ENCODE measurements at regions not wholly inside any gene's neighbourhood (a gene's known extent, or its start where the extent isn't known, plus 50 kb on each side); places are given as distances from the start of the nearest gene placed in this dataset.

GRCh38 chr20:60637801-60638200 lies 614.3 kb upstream of the CDH4 start:
- DNase-seq (ENCODE audit: low read depth), result no peak

GRCh38 chr20:60638430-60639098 lies 613.5 kb upstream of the CDH4 start:
- DNase-seq (ENCODE audit: low read depth), result no peak

DNA sequence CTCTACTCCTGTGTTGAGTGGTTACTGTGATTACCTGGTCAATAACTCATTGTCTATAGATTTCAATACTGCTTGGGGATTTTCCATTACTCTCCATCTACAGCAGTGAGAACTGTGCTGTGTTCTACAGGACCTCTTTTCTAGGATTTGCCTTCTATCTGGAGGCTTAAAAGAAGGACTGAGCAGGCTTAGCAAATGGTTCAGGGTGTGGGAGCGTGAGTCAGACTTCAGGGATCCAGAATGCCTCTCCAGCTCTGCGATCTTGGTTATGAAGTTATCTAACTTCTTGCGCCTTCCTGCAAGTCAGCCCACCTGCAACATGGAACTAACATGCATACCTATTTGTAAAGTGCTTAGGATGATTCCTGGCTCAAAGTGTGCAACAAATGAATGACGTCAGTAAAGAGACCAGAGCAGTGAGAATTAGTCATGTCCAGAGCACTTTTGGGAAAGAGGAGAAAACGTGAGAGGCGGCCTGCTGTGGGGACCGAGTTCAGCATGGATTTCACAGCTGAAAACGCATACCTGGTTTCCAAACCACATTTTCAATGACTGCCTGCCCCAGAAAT lies 610.1 kb upstream of the CDH4 start:
- no peak for DNase-seq (ENCODE audit: low read depth)

- DNase-seq (ENCODE audit: low read depth), result no peak
These were observed 609.5 kb upstream of the CDH4 start for GRCh38 chr20:60642541-60642940.

DNA sequence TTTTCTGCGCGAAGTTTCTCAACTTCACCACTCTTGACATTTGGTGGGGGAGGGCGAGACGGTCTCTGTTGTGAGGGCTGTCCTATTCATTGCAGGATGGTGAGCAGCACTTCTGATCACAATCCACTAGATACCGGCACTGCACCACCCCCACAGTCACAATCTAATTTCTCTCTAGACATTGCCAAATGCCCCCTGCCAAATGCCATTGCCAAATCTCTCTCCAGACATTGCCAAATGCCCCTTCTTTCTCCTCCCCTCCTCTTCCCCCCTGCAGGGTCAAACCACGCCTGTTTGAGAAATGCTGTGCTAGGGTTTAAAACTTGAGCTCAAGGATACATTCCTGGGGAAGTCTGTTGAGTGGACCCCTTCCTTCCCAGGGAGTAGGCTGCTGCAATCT lies 603.5 kb upstream of the CDH4 start:
- no peak for DNase-seq (ENCODE audit: low read depth)

GRCh38 chr20:60649541-60649940 lies 602.5 kb upstream of the CDH4 start:
- DNase-seq (ENCODE audit: low read depth), result no peak

GRCh38 chr20:60650087-60650486 lies 602.0 kb upstream of the CDH4 start:
- no peak for DNase-seq (ENCODE audit: low read depth)

DNA sequence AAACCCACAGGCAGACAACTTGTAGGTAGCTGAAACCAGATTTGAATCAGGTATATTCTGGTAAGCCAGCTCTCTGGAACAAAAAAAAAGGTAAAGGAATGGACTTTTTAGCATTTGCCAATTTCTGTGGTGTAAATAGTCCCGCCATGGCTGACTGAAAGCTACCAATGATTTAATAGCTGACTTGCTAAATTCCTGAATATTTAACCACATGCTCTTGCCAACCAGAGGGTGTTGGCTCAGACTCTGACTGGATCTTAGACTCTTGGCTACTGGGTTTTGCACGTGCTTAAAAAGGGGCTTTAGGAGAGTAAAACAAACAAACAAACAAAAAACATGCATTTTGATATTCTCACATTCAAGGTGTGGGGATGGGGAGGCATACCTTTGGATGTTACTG lies 600.0 kb upstream of the CDH4 start:
- no peak for DNase-seq (ENCODE audit: low read depth)

GRCh38 chr20:60652615-60653014 lies 599.4 kb upstream of the CDH4 start:
- no peak for DNase-seq (ENCODE audit: low read depth)

GRCh38 chr20:60653111-60653845 lies 598.8 kb upstream of the CDH4 start:
- DNase-seq (ENCODE audit: low read depth), result no peak

- no peak for DNase-seq (ENCODE audit: low read depth)
These were observed 593.4 kb upstream of the CDH4 start for GRCh38 chr20:60658681-60659080.

DNA sequence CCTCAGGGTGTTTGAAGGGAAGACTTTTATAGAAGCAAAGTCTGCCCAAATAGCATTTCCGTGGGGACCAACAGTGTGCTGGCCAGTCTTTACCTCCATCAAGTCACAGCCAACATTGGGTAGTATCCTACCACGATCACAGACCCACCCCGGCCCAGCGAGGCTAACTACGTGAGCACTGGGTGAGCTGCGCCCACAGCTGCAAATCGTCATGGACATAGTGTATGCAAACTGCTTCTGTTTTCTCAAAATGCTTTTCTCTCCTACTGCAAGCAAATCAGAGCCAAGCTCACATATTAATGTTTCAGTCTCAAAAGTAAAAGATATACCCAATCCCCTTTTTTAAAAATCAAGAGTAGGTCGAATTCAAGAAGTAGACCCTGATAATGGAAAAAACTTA lies 592.8 kb upstream of the CDH4 start:
- DNase-seq (ENCODE audit: low read depth), result no peak

DNA sequence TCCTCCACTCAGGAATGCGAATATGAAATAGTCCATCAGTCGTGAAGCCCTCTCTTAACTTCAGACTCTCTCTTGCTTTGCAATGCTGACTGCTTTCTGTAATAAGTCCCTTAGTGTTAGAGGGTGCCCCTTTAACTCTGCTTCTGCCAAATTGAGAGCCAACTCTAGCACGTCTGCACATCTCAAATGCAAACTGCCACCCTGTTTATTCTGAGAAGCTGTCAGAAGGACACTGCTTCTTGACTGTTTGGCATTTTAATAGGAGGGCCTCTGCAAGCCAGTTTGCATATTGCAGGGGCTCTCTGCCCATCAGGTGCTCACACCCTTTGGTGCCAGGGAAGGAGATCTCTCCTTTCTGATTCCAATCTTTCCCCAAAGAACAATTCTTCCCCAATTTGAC lies 589.8 kb upstream of the CDH4 start:
- no peak for DNase-seq (ENCODE audit: low read depth)

DNA sequence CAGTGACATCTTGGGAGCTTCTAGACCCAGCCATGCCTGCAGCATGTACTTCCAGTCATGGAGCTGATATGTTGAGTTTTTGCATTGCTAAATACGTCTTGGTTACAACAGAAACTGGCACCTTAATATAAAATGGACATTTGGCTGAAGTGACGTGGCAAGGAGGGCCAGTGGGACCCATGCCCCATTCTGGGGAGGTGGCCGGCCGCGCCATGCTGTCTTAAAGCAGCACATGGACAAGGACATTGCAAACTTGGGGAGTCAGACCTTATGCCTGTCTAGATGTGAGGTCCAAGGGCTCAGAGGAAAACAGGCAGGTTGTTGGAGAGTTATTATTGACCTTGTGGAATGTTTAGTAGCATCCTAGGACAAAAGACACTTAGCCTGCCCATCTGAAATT lies 588.0 kb upstream of the CDH4 start:
- DNase-seq (ENCODE audit: low read depth), result no peak

GRCh38 chr20:60667641-60668040 lies 584.4 kb upstream of the CDH4 start:
- DNase-seq (ENCODE audit: low read depth), result no peak

DNA sequence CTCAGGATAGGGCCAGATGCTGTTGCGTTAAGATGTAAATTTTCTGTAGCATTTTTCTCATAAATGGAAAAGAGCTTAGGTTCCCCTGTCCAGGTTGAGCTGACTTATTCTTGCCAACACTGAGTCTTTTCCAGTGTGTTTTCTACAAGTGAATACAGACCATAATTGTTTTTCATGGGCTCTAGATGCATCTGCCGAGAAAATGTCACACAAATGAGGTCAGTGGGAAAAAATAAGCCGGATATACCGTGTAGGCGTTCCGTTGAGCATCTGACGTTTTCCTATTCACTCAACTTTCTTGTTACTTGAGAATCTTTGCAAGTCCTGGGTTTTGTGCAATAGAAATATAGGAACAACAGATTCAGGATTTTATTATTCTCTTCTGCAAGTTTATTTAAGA lies 582.9 kb upstream of the CDH4 start:
- no peak for DNase-seq (ENCODE audit: low read depth)

- DNase-seq (ENCODE audit: low read depth), result no peak
These were observed 576.0 kb upstream of the CDH4 start for GRCh38 chr20:60676011-60676410.

DNA sequence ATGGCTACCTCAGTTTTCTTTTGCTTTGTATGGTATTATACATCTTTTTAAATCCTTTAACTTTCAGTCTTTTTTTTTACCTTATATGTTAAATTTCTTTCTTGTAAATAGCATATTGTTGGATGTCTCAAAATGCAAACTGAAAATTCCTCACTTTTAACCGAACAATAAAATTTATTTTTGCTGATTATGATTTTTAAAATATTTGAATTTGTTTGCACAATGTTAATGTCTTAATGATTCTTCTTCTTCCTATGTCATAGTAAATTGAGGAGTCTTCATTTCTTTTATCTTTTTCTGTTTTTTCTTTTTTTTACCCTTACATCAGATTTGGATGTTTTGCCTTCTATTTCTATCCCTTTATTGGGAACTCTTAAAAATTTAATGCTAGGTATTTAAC lies 574.2 kb upstream of the CDH4 start:
- DNase-seq (ENCODE audit: low read depth), result no peak

DNA sequence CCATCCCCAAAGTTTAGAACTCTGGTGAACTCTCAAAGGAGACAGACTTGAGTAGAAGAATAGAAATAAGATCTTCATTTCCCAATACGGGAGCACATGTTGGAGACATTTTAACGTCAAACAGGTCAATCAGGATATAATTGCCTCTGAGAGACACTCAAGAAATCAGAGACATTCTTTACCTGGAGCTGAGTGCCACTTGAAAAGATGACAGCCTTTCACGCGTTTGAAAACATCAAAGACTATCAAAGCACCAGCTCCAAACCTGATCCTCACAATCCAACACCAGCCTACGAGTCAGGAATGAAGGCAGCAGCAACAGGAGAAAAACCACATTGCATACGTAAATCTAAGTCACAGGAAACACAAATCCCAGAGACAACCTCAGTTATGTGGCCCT lies 571.5 kb upstream of the CDH4 start:
- DNase-seq (ENCODE audit: low read depth), result no peak

- DNase-seq (ENCODE audit: low read depth), result no peak
These were observed 564.8 kb upstream of the CDH4 start for GRCh38 chr20:60687213-60687612.

DNA sequence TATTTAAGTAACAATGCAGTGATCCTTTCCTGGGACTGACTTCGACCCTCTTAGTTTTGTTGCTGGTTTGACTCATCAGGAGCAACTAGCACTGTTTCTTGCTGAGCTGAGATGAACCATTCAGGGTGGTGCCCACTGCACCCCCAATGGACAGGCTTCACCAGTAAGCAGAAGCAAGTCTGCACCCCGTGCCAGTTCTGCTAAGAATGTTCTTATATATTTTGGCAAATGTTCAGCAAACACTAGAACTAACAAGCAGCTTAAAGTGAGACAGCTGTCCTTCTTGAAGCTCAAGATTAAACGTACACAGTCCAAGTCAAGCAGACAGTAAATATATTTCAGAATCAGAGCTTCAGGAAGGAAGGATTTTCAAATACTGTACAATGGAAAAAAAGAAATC lies 561.3 kb upstream of the CDH4 start:
- no peak for DNase-seq (ENCODE audit: low read depth)

GRCh38 chr20:60691966-60692615 lies 560.0 kb upstream of the CDH4 start:
- DNase-seq (ENCODE audit: low read depth), result no peak

GRCh38 chr20:60693496-60694133 lies 558.4 kb upstream of the CDH4 start:
- no peak for DNase-seq (ENCODE audit: low read depth)

All from non-pigmented ciliary epithelial cell (primary cell).